Suprapubic skin (tissue), 4 donors: ENCODE measurements at regions not wholly inside any gene's neighbourhood (a gene's known extent, or its start where the extent isn't known, plus 50 kb on each side); places are given as distances from the start of the nearest gene placed in this dataset.

Source experiments
- DNase-seq, 2 donors: peaks; one replicate each; pipeline ENCODE4 v3.0.0-alpha.2; 2019; ENCODE audit warnings: low spot score in 2 of 2
- H3K27ac ChIP-seq: fragments of 200-600 bp; sonication (generic); one replicate; pipeline ENCODE4 v1.5.1; 2019
- H3K27me3 ChIP-seq: fragments of 200-600 bp; sonication (generic); one replicate; pipeline ENCODE4 v1.5.1; 2019
- H3K36me3 ChIP-seq: fragments of 200-600 bp; sonication (generic); one replicate; pipeline ENCODE4 v1.5.1; 2019
- H3K4me1 ChIP-seq: fragments of 200-600 bp; sonication (generic); one replicate; pipeline ENCODE4 v1.5.1; 2019
- H3K4me3 ChIP-seq: fragments of 200-600 bp; sonication (generic); one replicate; pipeline ENCODE4 v1.5.1; 2019; ENCODE audit warnings: mild to moderate bottlenecking
- H3K9me3 ChIP-seq: fragments of 200-600 bp; sonication (generic); one replicate; pipeline ENCODE4 v1.5.1; 2019
- EP300 ChIP-seq: sonication (generic); formaldehyde crosslinking; IDR thresholded peaks from one replicate; pipeline ENCODE4 v1.6.1; 2017; ENCODE audit warnings: antibody characterized with exemption
- POLR2A ChIP-seq, 2 donors: fragments of 450-650 bp; IDR thresholded peaks; one replicate each; pipeline ENCODE4 v1.6.1; 2017; ENCODE audit warnings: antibody characterized with exemption in 2 of 2, mild to moderate bottlenecking in 2 of 2, moderate library complexity in 2 of 2
- POLR2AphosphoS5 ChIP-seq, 3 donors: sonication (generic); formaldehyde crosslinking; IDR thresholded peaks; one replicate each; pipeline ENCODE4 v1.6.1; 2017; ENCODE audit warnings: antibody characterized with exemption in 3 of 3
- WGBS: methylation state at CpG from one replicate; pipeline ENCODE4 v1.1.5; 2018; 5-methylcytosine and 5-hydroxymethylcytosine counted together
- TF ChIP-seq, protein P1 (sequence below), 2 donors: fragments of 200-600 bp in 1 of 2; fragments of 450-650 bp in 1 of 2; sonication (generic) in 1 of 2; IDR thresholded peaks; one replicate each; pipeline ENCODE4 v1.5.1; 2016 to 2019; ENCODE audit warnings: antibody characterized with exemption in 2 of 2, mild to moderate bottlenecking in 1 of 2, moderate library complexity in 1 of 2

DNA sequence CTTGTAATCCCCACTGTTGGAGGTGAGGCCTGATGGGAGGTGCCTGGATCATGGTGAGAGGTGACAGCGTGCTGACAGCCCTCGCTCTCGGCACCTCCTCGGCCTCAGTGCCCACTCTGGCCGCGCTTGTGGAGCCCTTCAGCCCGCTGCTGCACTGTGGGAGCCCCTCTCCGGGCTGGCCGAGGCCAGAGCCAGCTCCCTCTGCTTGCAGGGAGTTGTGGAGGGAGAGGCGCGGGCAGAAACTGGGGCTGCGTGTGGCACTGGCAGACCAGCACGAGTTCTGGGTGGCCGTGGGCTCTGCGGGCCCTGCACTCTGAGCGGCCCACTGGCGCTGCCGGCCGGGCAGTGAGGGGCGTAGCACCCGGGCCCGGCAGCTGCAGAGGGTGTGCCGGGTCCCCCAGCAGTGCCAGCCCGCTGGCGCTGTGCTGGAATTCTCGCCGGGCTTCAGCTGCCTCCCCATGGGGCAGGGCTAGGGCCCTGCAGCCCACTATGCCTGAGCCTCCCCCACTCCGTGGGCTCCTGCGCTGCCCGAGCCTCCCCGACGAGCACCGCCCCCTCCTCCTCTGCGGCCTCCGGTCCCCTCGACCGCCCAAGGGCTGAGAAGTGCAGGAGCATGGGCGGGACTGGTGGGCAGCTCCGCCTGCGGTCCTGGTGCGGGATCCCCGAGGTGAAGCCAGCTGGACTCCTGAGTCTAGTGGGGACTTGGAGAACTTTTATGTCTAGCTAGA is 197.1 kb downstream of the SPP2 start:
- Histone ChIP-seq H3K4me3 (no peak overlapping the region), H3K27me3 (no peaks in the 10 kb centered on the region), H3K27ac (no peak overlapping the region), H3K9me3 (no peaks in the 10 kb centered on the region), H3K36me3 (no peaks in the 10 kb centered on the region), H3K4me1 (peaks cover 20% of the 10 kb centered on the region)
- no peak for TF ChIP-seq EP300
- no peak for TF ChIP-seq POLR2A (IDR thresholded peaks at IDR 0.05)
- TF ChIP-seq, protein P1, sequence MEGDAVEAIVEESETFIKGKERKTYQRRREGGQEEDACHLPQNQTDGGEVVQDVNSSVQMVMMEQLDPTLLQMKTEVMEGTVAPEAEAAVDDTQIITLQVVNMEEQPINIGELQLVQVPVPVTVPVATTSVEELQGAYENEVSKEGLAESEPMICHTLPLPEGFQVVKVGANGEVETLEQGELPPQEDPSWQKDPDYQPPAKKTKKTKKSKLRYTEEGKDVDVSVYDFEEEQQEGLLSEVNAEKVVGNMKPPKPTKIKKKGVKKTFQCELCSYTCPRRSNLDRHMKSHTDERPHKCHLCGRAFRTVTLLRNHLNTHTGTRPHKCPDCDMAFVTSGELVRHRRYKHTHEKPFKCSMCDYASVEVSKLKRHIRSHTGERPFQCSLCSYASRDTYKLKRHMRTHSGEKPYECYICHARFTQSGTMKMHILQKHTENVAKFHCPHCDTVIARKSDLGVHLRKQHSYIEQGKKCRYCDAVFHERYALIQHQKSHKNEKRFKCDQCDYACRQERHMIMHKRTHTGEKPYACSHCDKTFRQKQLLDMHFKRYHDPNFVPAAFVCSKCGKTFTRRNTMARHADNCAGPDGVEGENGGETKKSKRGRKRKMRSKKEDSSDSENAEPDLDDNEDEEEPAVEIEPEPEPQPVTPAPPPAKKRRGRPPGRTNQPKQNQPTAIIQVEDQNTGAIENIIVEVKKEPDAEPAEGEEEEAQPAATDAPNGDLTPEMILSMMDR (IDR thresholded peaks at IDR 0.05), result no peak
- no peak for DNase-seq
- 97% methylated on average over 7 of the region's 42 CpGs for WGBS

DNA sequence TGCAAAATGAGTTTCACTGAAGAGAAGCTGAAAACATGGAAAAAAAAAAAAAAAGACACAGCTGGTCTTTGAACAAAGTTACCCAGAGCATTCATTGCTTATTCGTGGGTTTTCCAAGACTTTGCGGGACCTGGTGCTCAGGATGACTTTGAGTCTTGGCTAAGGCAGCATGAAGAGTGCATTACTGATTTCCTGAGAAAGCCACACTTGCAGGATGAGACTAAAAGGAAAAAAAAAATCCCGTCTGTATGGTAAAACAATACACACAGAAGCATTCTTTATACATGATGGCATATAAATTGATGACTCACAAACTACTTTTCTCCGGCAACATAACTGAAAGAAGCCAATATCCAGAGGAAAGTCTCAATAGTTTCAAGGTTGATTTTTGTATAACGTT is 195.4 kb downstream of the SPP2 start:
- no peaks in the 10 kb centered on the region for H3K9me3 ChIP-seq
- TF ChIP-seq POLR2A (IDR thresholded peaks at IDR 0.05) (no peak), EP300 (no peak), POLR2AphosphoS5 (IDR thresholded peaks at IDR 0.05) (no peak)
- TF ChIP-seq, protein P1 (IDR thresholded peaks at IDR 0.05), result no peak
- no peak overlapping the region for H3K4me3 ChIP-seq
- H3K27ac ChIP-seq, result no peak overlapping the region
- H3K27me3 ChIP-seq, result no peaks in the 10 kb centered on the region
- H3K36me3 ChIP-seq, result no peaks in the 10 kb centered on the region
- DNase-seq, result no peak
- H3K4me1 ChIP-seq, result peaks cover 8% of the 10 kb centered on the region
- WGBS, result 42% methylated on average over 5 of the region's 5 CpGs

DNA sequence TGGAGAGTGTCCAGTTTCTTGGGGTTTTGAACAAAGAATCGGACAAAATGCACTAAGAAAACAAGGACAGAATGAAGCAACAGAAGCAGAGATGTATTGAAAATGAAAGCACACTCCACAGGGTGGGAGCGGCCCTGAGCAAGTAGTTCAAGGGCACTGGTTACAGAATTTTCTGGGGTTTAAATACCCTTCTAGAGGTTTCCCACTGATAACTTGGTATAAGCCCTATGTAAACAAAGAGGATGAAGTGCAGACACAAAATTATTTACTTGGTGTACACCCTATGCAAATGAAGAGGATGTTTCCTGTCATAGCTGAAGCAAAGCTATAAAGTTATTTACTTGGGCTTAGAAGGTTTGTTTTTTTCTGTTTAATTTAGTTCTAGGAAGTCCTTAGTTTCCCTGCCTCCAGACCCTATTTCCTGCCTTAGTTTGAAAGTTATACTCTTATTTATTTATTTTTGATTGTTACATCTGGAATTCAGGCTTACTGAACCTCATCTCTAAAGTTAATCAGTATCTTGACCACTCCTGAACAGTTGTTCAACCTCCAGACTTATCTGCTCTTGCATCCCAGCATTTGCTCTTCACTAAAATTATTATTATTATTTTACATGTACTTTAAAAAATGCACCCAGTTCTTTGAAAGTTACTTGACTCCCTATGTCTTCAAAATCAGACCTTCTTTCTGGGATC is 193.5 kb downstream of the SPP2 start:
- WGBS, result 79% methylated on average over 2 of the region's 2 CpGs
- no peak overlapping the region for H3K27ac ChIP-seq
- no peaks in the 10 kb centered on the region for H3K27me3 ChIP-seq

DNA sequence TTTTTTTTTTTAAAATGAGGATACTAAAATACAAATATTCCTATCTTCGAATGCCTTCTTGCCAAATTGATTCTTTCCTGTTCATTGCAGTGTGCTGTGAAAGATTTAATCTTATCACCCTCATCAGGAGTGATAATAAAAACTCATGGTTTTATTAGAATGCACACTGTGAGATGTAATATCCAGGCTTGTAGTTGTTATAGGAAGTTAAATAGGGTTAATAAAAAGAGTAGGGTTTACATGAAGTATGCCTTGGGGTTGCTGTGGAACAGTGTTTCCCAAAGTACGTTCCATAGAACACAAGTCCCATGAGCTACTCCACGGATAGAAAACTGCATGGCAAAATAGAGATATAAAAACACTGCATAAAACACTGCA is 191.9 kb downstream of the SPP2 start:
- DNase-seq, result no peak
- no peaks in the 10 kb centered on the region for H3K27me3 ChIP-seq
- H3K36me3 ChIP-seq, result no peaks in the 10 kb centered on the region
- TF ChIP-seq EP300 (no peak), POLR2AphosphoS5 (IDR thresholded peaks at IDR 0.05) (no peak), POLR2A (IDR thresholded peaks at IDR 0.05) (no peak)
- TF ChIP-seq, protein P1 (IDR thresholded peaks at IDR 0.05), result no peak
- H3K4me1 ChIP-seq, result no peaks in the 10 kb centered on the region
- no peak overlapping the region for H3K4me3 ChIP-seq
- H3K9me3 ChIP-seq, result no peaks in the 10 kb centered on the region
- no peak overlapping the region for H3K27ac ChIP-seq
- 58% methylated on average over 3 of the region's 3 CpGs for whole genome bisulfite sequencing

More for the DNA sequence above, 193.5 kb downstream of the SPP2 start:
- TF ChIP-seq POLR2A (IDR thresholded peaks at IDR 0.05) (no peak), POLR2AphosphoS5 (IDR thresholded peaks at IDR 0.05) (no peak), EP300 (no peak)
- no peak for DNase-seq
- Histone ChIP-seq H3K4me3 (no peak overlapping the region), H3K36me3 (no peaks in the 10 kb centered on the region), H3K4me1 (no peaks in the 10 kb centered on the region), H3K9me3 (no peaks in the 10 kb centered on the region)

DNA sequence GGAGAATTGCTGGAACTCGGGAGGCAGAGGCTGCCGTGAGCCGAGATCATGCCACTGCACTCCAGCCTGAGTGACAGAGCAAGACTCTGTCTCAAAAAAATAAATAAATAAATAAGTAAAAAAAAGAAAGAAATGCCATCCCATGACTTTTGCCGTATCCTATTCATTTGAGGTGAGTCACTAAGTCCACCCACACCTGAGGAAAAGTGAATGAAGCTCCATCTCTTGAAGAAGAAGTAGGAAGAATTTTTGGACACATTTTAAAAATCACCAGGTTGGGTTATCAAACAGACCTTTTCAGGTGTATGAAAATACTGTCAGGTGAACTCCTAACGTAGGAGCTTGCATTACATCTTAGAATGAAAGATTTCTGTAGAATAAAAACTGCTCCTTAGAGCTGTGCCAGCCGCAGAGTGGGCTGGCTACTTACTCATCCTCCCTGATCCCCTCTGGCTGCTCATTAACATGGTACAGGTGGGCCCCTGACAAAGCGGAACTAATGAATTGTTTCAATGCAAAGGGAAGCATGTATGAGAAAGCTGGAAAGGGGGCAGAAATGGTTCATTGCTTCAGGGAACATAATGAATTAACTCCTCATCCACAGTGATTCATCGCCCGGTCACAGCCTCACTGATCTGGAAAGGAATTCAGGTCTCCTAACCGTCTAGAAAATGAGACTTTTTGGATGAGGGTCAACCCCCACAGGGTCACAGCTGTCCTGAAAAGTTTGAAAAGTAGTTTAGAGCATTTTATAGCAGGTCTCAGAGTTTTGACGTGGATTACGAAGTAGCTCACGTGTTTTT is 191.4 kb downstream of the SPP2 start:
- TF ChIP-seq POLR2A (IDR thresholded peaks at IDR 0.05), result no peak
- TF ChIP-seq, protein P1 (IDR thresholded peaks at IDR 0.05), result no peak
- no peak for TF ChIP-seq POLR2AphosphoS5 (IDR thresholded peaks at IDR 0.05)
- no peak for TF ChIP-seq EP300
- no peak for DNase-seq
- Histone ChIP-seq H3K9me3 (no peaks in the 10 kb centered on the region), H3K4me3 (no peak overlapping the region), H3K27ac (no peak overlapping the region), H3K27me3 (no peaks in the 10 kb centered on the region), H3K4me1 (no peaks in the 10 kb centered on the region), H3K36me3 (no peaks in the 10 kb centered on the region)
- 70% methylated on average over 13 of the region's 13 CpGs for WGBS
